Astrocyte of the cerebellum (primary cell): ENCODE measurements at regions not wholly inside any gene's neighbourhood (a gene's known extent, or its start where the extent isn't known, plus 50 kb on each side); places are given as distances from the start of the nearest gene placed in this dataset.

Source experiments
- DNase-seq: peaks from one replicate; pipeline ENCODE4 v3.0.0-alpha.2; 2011; ENCODE audit warnings: low read depth
- H3K4me3 ChIP-seq: 2 replicates; pipeline ENCODE4 v1.5.1; 2011; ENCODE audit warnings: mild to moderate bottlenecking, low read depth, low read length, moderate library complexity
- in situ Hi-C: cut with HindIII; loops from 2 replicates; pipeline ENCODE4 v1.10.0; 2017; ENCODE audit warnings: low sequenced_read_pairs
- TF ChIP-seq, protein P1 (sequence below): IDR thresholded peaks from 2 replicates; pipeline ENCODE4 v1.5.1; 2012; ENCODE audit warnings: low read length, low read depth, moderate library complexity, mild to moderate bottlenecking; ENCODE audit errors: missing control alignments

DNA sequence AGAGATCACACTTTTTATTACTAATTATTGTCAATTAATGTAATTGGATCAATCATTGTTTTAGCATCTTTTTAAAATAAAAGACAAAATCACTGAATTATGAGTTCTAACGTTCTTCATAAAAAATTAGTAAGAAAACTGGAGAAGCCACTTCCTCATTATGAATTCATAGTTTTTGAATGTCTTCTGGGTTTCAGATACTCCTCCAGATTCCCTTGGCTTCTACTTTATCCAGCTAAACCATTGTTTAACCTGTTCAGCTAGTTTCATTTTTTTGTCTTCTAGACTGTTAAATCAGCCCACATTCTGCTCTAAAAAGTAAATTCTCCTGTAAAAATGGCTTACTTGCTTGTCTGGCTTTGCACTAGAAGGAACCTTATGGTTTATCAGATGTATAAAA lies 753.4 kb upstream of the ACVR2A start:
- no peak for DNase-seq
- TF ChIP-seq, protein P1, sequence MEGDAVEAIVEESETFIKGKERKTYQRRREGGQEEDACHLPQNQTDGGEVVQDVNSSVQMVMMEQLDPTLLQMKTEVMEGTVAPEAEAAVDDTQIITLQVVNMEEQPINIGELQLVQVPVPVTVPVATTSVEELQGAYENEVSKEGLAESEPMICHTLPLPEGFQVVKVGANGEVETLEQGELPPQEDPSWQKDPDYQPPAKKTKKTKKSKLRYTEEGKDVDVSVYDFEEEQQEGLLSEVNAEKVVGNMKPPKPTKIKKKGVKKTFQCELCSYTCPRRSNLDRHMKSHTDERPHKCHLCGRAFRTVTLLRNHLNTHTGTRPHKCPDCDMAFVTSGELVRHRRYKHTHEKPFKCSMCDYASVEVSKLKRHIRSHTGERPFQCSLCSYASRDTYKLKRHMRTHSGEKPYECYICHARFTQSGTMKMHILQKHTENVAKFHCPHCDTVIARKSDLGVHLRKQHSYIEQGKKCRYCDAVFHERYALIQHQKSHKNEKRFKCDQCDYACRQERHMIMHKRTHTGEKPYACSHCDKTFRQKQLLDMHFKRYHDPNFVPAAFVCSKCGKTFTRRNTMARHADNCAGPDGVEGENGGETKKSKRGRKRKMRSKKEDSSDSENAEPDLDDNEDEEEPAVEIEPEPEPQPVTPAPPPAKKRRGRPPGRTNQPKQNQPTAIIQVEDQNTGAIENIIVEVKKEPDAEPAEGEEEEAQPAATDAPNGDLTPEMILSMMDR: no peak
- in situ Hi-C loops: no loop called here

DNA sequence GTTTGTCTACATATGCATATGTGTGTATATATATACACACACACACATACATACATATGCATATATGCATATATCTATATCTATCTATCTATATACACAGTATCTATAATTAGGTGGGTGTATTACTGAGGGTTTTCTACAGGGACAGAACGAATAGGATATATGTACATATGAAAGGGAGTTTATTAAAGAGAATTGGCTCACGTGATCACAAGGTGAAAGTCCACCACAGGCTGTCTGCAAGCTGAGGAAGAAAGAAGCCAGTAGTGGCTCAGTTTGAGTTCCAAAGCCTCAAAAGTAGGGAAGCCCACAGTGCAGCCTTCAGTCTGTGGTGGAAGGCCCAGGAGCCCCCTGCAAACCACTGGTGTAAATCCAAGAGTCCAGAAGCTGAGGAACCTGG lies 756.0 kb upstream of the ACVR2A start:
- TF ChIP-seq, protein P1: no peak
- no peak overlapping the region for H3K4me3 ChIP-seq
- DNase-seq: no peak
- in situ Hi-C loops: no loop called here

More for the DNA sequence above, 753.4 kb upstream of the ACVR2A start:
- no peak overlapping the region for H3K4me3 ChIP-seq

DNA sequence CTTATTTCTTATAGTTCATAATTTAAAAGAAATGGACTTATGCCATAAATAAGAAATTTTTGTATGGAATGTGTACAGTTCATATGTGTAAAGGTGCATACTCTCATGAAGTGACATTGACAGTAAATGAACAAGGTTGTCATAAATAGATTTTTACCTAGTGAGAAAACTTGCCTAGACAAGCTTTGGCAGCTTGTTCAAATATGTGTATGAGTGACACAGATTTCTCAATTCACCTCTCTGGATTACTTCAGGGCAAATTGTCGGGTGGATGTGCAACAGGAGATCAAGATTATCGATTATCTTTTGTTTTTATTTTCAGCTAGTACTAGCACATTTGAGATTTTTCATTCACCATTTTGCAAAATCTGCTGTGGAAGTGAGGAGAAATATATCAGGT lies 758.1 kb upstream of the ACVR2A start:
- in situ Hi-C loops: no loop called here
- TF ChIP-seq, protein P1: no peak
- no peak for DNase-seq
- no peak overlapping the region for H3K4me3 ChIP-seq

DNA sequence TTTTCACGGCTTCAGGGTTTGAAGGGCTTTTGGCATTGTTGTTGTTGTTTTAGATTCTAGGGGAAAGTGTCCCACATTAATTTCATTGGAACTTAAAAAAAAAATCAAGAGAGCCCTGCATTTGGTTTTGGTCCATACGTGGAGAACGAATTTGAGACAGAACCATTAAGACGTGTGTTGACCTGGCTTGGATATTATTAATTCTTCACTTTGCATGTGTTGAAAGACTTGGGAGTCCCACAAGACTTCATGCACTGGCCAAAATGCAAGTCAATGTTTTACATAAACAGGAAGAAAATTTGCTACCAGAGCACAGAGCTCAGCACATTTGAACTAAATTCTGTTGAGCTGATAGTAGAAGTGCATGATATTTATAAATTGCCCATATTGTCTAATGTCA lies 761.2 kb upstream of the ACVR2A start:
- TF ChIP-seq, protein P1: no peak
- no peak for DNase-seq
- in situ Hi-C loops: no loop called here
- no peak overlapping the region for H3K4me3 ChIP-seq

DNA sequence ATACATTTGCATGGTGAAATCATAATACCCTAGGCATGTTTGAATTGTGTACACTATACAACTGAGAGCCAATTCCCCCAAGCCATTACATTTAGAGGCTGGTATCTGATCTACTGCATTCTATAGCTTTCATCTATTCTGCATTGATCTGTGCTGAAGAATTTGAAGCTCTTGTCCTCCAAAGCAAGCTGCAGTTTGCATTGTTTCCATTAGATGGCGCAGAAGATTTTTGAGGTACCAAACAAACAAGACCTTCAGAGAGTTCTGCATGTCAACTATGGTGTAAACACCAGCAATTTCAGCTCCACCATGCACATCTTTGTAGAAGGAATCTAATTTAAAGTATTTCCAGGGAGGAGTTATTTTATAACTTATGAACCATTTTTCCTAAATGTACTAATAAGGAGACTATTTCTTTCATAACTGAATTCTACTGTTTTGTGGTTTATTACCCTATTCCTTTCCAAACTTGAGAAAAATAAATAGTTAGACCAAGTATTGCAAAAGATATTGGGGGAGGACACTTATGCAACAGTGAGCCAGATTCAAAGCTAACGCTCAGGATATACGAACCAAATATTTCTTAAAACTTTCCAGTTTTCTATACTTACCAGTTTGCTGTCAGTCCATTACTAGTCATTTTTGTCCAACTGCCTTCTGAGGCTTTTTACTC lies 761.8 kb upstream of the ACVR2A start:
- DNase-seq: peak; percentile 85
- no peak overlapping the region for H3K4me3 ChIP-seq
- in situ Hi-C loops: no loop called here
- TF ChIP-seq, protein P1: peak; percentile 93

DNA sequence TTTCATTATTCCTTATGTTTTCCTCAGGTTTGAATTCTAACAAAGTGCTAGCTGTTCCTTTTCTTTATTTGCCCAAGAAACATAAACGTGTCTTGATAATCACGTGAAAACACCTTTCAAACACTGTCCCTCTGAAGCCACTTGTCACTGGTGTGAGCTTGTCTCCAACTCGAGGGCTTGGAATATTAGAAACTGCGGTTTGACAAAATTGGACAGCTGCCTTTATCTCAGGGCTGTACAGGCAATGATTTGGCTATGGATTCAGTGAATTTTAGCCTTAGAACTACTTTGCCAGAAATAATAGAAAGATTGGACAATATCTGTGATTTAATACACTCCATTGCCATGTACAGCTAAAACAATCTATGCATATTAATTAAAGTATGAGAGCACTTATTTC lies 763.0 kb upstream of the ACVR2A start:
- H3K4me3 ChIP-seq: no peak overlapping the region
- DNase-seq: no peak
- in situ Hi-C loops: no loop called here
- TF ChIP-seq, protein P1: no peak

DNA sequence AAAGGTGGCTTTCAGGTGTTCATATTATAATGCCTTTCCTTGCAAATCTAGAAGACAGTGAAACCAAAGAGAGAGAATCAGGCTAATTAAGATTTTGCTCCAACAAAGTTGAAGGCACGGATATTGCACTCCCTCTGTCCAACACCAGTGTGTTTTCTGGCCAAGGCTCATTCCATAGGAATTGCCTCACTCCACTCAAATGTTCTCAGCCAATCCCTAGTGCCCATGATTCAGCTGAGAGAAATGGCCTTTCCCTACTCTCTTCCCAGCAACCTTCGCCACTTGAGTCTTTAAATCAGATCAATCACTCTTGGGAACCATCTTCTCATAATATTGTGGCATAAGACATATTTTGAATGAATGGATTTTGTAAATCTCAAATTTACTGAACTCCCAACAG lies 768.2 kb upstream of the ACVR2A start:
- no peak overlapping the region for H3K4me3 ChIP-seq
- in situ Hi-C loops: no loop called here
- TF ChIP-seq, protein P1: no peak
- DNase-seq: peak; percentile 11
